Activated T-cell treated with anti-CD3 and anti-CD28 coated beads, Interleukin-2, amount 50 U/mL, for 48 hours (primary cell): ENCODE measurements at regions not wholly inside any gene's neighbourhood (a gene's known extent, or its start where the extent isn't known, plus 50 kb on each side); places are given as distances from the start of the nearest gene placed in this dataset.
"Not testable (repeated sequence)": the region's sequence is repeated elsewhere in the genome, so short reads cannot be mapped to it uniquely, and the experiment has no call there.

Experiments
- DNase-seq, 2 experiments: peaks; one replicate each; pipeline ENCODE4 v3.0.0-alpha.2; 2020

DNA sequence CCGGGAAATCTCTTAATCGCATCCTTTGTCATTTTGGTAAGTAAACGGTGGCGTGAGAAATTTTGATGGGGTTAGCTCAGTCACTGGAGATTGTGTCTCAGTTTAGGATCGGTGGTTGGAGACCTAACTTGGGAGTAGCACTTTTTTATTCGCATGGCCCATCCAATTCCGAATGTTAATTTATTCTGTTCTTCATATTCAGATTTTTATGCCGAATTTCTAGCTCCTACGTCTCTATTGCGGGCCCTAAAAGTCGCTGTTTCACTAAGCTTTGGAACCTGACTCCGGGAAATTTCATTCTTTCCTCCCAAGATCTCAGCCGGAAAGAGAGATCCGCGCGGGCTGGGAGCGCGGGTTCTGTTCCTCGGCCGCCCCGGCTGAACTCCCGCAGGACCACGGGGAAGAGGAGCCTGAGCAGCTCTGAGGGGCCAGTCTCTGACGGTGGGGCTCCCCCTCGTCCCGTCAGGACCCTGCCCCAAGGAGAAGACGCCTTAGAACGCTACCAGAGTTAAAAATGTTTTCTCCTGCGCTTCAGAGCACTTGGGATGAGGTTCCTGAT is 279.7 kb downstream of the FAM72C start:
- no peak for DNase-seq

DNA sequence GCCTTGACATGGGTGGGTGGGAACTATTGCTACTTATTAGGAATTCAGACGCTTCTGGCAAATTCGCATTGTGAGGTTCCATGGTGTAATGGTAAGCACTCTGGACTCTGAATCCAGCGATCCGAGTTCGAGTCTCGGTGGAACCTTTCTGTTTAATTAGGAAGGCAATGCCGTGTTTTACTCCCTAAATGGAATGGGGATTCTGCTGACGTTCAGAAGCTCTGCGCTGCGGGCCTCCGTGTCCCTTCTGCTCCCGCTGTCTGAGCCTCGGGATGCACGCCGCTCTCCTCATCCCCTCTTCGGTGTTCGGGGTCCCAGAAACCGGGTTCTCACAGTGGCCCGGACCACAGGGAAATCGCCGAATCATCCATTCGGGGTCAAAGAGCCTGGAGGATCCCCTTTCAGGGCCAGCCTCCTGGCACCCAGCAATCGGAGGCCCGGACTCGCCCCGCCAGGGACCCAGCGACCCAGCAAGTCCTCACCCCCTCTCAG is 280.3 kb downstream of the FAM72C start:
- DNase-seq = no peak

DNA sequence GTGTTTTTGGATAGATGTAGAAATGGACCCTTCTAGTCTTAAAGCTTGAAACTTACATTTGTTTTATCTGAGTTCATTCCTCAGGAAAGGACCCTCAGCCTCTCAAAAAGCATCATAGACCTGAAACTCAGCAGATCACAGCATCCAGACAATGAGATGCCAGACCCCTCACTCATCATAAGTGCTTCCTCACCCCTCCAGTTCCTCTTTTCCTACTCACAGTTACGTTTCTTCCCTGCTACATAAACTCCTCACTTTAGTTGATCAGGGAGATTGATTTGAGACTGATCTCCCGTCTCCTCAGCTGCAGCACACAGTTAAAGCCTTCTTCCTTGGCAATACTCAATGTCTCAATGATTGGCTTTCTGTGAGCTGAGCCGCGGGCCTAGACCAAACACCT is 282.0 kb downstream of the FAM72C start:
- DNase-seq = no peak

DNA sequence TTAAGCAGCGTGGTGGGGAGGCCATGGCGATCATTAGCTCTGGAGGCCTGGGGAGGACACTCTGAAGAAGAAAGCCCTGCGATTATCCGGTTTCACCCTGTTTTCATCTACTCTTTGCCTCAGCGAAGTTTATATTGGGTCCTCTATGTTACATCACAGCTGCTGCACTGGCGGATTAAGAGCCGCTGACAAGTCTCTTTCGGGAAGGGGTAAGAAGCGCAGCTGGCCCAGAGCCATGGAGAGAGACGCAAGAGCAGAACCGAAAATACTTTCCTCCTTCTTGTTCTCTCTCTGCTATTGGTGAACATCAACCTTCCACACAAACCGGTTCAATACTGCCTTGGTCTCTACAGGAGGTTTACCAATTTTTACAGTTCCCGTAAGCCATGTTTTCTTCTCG is 291.5 kb downstream of the FAM72C start:
- no peak for DNase-seq

DNA sequence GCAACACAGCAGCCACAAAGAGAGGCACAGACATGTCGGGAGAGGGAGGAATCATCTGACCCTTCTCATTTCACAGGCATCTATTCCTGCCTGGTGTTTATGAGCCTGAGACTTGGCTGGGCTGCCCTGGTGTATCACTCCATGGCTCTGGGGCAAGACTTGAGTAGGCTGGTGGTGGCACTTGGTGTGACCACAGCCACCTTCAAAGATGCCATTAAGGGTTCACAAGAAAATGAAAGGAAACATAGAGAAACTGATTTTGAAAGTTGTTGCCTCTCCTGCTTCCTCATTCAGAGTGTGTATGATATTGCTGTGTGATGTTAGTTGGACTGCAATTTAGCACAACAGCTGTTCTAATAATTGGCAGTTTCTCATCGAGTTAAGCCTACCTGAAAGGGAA is 298.8 kb downstream of the FAM72C start:
- no peak for DNase-seq

DNA sequence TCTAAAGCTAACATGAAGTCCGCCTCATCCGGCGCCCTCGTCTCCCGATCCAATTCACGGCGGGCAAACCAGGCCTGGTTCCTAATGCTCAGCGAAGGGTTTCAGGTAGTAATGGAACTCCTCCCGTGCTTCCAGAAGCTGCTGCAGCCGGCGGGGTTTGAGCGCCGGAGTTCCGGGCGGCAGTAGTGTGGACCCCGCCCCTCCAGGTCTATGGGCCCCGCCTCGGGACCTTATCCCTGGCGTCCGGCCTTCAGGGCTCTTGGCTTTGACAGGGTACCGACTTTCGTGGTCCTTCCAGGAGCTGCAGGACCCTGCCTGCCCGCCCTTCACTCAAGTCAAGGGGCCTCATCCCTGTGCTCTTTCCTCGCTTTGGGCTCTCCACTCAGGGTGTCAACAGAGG is 304.1 kb downstream of the FAM72C start:
- DNase-seq = no peak

DNA sequence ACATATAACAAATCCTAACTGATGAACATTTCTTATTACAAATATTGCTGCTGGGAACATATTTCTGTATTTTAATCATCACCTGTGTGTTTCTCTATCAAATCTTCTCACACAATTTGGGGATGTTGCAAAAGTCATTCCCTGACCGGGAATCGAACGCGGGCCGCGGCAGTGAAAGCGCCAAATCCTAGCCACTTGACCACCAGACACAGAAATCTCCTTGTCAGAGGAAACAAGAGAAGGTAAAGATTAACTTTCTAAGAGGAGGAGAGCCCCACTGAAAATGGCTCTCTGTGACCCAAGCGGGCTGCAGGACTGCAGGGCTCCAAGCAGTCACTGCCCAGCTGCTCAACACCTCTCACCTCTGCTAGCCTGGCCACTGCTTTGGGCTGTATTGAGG is 304.9 kb downstream of the FAM72C start:
- DNase-seq = no peak

DNA sequence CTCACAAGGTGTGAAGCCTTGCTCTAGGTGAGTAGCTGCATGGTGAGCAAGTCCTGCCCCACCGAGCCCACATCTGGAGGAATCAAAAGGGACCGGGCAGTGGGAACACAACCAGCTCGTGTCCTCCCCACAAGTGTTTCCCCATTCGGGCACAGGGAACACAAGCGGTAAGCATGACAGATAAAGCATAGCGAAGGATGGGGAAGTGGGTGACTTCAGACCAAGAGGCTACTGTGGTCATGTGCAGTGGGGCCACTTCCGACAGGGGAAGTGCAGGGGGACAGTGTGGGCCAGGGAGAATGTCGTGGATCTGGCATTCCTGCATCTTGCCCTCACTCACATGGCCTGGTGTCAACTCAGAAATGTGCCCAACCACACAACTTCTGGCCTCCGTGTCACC is 306.2 kb downstream of the FAM72C start:
- DNase-seq = no peak

DNA sequence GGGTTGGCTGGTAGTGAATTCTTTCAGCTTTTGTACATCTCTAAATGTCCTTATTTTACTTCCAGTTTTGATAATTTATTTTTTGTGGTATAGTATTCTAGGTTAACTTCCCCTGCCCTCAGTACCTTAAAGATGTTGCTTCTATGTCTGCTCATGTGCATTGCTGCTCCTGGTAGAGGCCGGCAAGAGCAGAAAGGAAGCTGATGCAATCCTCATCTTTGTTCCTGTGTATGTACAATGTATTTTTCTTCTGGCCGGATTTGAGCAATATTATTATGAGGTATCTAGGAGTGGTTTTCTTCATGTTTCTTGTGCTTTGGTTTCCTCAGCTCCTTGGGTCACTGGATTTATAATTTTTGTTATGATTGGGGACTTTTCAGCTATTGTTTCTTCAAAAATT is 308.7 kb downstream of the FAM72C start:
- DNase-seq = not testable (repeated sequence)

DNA sequence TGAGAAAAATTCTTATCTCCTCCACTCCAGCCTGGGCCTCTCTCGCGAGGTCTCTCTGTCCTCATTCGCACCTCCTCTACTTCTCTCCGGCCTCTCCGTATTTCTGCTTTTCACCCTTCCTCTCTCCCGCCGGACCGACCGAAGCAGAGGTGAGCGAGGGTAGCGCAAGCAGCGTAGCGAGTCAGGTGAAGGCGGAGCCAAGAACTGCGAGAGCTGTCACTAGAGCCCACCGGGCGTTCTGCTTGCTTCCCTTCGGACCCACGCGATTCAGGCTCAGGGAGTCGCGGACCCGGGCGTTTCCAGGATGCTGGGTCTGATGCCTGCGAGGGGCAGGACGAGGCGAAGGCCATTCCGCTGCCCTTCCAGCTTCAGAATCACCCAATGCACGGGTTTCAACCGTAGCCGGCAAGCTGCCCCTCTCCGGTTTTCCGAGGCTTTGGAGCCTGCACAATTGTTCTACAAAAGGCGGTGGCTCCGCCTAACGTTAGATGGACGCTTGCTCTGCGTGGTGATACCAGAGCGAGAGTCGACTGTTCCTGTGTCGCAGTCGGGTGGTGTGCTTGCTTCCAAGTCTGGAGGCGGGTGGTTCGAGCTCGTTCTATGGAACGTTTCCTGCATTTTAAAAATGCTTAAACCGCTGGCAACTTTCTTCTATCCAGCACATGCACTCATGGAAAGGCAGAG is 310.2 kb downstream of the FAM72C start:
- no peak for DNase-seq

DNA sequence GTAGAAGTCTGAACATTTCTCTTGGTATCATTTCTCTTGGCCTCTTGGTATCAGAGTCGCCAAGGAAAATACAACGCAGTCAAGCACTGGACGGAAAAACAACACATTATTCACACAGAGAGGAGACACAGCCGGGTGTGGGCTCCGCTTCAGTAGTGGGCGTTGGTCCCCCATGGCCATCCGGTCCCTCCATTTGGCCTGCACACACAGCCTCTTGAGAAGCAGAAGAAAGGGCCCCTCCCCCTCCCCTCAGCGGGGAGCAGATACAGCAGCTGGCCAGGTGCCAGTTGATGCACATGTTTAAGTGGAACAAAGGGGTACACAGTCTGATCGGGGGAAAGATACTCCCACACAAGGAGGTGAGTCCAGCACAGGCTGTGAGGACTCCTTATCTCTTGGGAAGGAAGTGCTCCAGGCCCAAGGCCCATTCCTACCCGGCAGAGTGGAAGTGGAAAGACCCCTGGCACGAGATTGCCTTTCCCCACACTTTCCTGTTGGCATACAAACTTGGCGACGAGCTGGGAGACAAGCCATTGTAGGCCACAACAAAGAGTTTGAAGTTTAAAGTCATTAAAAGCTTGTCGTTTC is 311.3 kb downstream of the FAM72C start:
- no peak for DNase-seq

DNA sequence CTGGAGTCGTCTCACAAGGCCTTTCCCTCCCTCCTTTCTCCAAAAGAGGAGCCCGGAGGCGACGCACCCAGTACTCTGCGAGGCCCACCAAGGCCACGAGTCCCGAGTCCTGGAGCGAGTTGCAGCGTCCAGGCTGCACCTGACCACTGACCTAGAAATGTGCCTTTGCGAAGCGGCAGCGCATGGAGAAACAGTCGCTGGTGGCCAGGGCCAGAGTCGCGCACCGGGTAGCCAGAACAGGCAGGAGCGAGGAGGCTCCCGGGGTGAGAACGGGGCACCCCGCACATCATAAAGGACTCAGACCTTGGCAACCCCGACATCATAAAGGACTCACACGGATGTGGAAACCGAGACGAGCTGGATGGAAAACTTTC is 318.4 kb downstream of the FAM72C start:
- no peak for DNase-seq

DNA sequence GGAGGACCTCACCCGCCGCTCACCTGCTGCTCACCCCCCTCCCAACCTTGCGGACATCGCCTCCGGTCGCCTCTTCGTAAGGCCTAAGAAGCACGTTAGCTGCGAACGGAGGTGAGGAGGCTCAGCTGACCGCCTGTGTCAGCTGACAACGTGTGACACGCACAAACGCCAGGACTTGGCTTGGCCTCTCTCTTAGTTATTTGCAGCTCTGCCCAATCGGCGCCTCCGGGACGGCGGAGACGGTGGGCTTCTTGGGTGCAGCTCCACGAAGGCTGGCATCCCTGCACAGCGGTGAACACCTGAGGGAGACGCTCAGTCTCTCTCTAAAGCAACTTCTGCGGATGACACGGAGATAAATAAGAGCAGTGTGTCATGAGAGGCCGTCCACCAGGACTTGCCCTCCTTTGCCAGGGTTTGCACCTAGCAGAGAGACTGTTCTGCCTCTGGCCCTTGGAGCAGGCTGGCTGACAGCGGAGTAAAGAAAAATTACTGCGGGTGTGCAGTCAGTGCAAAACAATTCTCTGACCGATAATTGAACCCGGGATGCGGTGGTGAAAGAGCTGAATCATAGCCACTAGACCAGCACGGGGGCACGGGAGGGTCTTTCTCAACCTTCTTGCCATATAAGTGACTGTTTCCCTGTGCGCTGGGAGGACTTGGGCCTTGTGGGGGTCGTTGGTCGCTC is 318.9 kb downstream of the FAM72C start:
- no peak for DNase-seq

DNA sequence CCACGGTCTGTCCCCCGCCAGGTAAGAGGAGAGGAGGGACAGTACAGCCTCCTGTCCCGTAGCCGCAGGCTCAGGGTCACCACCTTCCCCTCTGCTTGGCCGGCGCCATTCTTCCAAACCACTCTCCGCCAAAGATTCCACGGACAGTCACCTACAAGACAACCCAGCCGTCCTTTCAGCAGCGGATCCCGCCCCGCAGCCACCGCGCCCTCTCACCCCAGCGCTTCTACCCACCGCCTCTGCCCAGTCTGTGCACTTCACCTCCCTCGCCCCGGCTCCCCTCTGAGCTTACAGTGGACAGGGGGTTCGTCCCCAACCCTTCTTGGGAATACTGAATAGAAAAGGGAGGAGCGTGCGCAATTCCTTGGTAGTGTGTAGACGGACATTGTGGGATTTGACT is 319.6 kb downstream of the FAM72C start:
- no peak for DNase-seq

DNA sequence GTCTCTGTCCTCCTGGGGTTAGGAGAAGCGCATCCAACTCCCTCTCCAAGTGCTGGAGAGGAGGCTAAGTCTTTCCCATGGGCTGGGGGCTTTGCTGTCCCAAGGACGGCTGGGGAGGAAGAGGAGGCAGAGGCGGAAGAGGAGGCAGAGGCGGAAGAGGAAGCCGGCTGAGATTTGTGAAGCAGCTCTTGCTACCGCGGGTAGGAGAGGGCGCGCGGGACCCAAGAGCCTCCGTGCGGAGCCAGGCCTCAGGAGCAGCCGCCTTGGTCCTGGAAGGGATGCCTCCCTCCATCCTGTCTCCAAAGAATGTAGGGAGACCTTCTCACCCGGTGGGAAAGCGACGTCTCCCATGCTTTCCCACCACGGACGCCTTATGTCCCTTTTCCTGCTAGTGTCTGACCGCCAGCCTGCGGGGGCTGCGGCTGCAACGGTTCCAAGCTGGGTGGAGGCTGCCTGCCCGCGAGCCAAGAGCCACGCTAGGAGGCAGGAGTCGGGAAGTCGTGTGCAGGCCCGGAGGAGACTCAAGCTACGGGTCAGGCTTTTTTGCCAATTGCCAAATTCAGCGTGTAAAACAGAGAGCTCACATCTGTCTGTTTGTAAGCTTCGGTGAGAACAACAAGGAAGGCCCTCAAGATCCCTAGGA is 320.3 kb downstream of the FAM72C start:
- no peak for DNase-seq

DNA sequence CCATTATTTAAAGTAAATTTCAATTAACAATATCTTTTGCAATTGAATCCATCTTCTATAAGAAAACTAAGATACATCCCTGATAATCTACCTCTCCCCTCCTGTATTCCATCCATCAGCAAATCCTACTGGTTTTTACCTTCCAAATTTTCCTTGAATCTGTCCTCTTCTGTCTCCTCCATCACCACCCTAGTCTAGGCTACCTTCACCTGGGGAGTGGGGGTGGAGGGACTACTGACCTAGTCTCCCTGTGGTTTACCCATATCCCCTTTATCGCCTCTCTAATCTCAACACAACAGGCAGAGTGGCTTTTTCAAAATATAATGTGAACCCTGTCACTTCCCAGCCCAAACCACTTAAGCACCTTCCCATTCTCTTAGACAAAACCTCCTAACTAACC is 327.8 kb downstream of the FAM72C start:
- not testable (repeated sequence) for DNase-seq

DNA sequence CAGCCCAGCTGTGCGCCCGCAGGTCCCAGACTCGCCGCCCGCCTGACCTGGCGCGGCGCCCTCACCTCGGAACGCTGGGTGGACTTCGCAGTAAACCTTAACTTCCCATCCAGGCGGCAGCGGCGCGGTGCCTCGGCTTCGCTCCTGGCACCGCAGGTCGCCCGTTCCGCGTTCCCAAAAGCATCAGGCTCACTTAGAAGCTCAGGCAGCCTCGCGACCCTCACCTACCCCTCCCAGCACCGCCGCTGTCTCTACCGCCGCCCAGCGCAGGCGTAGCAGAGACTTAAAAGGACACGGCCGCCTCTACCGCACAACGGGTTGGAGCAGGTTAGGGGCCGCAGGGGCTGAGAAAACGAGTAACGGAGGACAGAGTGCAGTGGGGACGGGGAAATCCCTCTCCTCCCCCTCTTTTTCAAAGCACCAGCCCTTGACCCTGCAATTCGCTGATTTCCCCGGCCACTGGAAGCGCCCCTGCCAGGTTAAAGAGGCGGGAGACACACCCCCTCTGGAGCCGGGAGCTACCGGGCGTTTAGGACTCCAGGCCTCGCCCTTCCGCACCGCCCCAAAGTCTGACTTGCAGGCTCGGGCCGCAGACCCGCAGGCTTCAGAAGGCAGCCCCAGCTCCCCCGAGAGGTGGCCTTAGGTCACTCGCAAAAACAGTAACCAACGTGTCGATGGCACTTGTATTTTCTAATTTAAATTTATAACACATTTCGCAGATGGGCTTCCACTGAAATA is 328.5 kb downstream of the FAM72C start:
- DNase-seq = no peak

DNA sequence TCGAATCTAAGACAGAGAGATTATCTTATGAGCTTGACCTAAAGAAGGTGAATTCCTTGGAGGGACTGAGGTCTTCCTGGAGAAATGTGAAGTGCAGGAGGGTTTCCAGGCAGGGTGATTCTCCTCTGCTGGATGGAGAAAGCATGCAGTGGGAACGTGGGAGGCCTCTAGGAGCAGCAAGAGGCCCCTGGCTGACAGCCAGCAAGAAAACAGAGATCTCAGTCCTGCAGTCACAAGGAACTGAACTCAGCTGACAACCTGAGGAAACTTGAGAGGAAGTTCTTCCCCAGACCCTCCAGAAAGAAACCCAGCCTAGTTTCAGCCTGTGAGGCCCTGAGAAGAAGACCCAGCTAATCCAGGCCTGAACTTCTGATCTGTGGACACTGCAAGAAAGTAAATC is 345.9 kb downstream of the FAM72C start:
- no peak for DNase-seq

DNA sequence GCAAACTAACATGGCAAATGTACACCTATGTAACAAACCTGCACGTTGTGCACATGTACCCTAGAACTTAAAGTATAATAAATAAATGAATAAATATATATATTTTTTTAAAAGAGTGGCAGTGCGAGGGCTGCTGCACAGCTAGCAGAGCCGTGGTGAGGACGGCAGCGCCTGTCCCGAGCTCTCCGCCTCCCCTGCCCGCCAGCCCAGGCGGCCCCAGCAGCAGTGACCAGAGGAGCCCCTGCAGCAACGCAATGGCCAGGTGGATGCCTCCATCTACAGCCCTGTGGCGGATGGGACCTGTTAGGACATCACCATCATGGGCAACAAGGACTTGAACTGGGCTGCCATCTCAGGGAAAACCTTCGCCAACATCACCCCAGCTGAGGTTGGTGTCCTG is 351.9 kb downstream of the FAM72C start:
- no peak for DNase-seq

DNA sequence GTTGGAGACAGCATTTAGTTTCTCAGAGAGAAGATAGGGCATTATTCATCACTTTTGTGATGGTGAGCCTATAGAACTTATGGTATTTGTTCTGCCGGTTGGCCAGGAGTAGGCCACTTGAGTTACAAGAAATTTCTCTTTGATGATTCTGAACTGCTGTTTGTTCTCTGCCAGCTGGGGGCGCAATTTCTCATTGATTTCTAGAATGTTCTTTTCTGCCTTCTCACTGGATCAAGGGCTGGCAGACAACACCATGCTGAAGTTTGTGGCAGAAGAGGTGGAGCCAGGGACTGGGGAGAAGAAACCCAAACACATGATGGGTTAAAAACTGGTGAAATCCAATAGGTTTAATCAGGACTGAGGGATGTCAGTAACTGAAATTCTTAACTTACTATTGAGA is 360.6 kb downstream of the FAM72C start:
- no peak for DNase-seq

DNA sequence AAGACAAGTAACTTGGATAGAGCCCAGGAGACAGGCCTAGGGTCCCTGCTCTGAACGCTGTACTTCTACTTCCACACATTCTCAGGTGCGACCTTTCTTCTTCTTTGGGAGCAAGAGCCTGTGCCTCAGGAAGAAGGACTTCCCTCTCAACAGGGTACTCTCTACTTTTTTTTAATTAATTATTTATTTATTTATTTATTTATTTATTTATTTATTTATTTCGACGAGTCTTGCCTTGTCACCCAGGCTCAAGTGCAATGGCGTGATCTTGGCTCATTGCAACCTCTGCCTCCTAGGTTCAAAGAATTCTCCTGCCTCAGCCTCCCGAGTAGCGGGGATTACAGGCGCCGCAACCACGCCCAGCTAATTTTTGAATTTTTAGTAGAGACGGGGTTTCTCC is 361.6 kb downstream of the FAM72C start:
- DNase-seq = no peak

DNA sequence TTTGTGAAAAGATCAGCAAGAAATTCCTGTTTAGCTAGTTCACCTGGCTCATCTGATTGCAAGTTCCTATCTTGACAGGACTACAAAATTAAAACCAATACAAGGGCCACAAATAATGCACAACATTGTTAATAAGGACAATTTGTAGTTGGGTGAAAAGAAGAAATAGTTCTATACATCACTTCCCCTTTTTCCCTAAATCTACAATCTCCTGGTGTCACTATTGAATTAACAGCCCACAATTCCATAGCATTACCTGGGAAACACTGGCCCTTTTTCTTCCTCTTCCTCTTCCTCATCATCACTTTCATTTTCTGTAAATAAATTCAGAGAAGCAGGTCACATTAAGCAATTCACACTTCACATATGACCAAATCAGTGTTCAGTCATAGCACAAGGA is 366.9 kb downstream of the FAM72C start:
- no peak for DNase-seq

DNA sequence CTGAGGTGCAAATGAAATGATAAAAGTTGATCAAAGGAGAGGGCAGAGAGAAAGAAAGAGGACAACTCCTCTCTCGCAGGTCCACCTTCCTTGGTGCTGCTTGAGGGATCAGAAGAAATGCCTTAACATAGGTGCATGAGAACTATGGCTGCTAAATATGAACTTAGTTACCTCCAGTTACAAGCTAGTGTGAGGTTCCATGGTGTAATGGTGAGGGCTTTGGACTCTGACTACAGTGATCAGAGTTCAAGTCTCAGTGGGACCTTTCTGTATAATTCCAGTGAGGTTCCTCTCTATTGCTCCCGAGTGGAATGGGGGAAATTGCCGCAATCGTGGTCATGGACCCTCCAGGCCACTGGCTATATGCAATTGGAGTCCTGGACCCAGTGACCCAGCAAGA is 387.3 kb downstream of the FAM72C start:
- no peak for DNase-seq
